Trophoblast cell (in vitro differentiated cells and primary cell): ENCODE measurements at regions not wholly inside any gene's neighbourhood (a gene's known extent, or its start where the extent isn't known, plus 50 kb on each side); places are given as distances from the start of the nearest gene placed in this dataset.

Source experiments
- DNase-seq, 2 donors: peaks; one replicate each; pipeline ENCODE4 v3.0.0-alpha.2; 2016
- H2AFZ ChIP-seq: 2 replicates; pipeline ENCODE4 v1.6.1; 2013; ENCODE audit warnings: low read length, moderate library complexity, mild to moderate bottlenecking; ENCODE audit not compliant: insufficient read depth, poor library complexity
- H2AK5ac ChIP-seq: 2 replicates; pipeline ENCODE4 v1.6.1; 2013; ENCODE audit warnings: mild to moderate bottlenecking, low read length
- H2BK120ac ChIP-seq: 2 replicates; pipeline ENCODE4 v1.6.1; 2013; ENCODE audit warnings: low read length, mild to moderate bottlenecking, moderate library complexity; ENCODE audit not compliant: insufficient read depth, poor library complexity
- H2BK12ac ChIP-seq: 2 replicates; pipeline ENCODE4 v1.6.1; 2013; ENCODE audit warnings: mild to moderate bottlenecking, low read length, moderate library complexity
- H2BK5ac ChIP-seq: 2 replicates; pipeline ENCODE4 v1.6.1; 2013; ENCODE audit warnings: low read length, low read depth, moderate library complexity, mild to moderate bottlenecking; ENCODE audit not compliant: poor library complexity
- H3K14ac ChIP-seq: 2 replicates; pipeline ENCODE4 v1.6.1; 2013; ENCODE audit warnings: mild to moderate bottlenecking, low read length
- H3K18ac ChIP-seq: 2 replicates; pipeline ENCODE4 v1.6.1; 2013; ENCODE audit warnings: mild to moderate bottlenecking, low read length
- H3K23ac ChIP-seq: 2 replicates; pipeline ENCODE4 v1.6.1; 2013; ENCODE audit warnings: low read length
- H3K27ac ChIP-seq: 2 replicates; pipeline ENCODE4 v1.5.1; 2013; ENCODE audit warnings: low read depth, mild to moderate bottlenecking, inconsistent platforms, low read length, moderate library complexity
- H3K27me3 ChIP-seq: 2 replicates; pipeline ENCODE4 v1.6.1; 2013; ENCODE audit warnings: inconsistent platforms, mild to moderate bottlenecking, low read length, moderate library complexity; ENCODE audit not compliant: insufficient read depth
- H3K36me3 ChIP-seq, 2 experiments: 1 replicate in 1 of 2; 2 replicates in 1 of 2; pipeline ENCODE4 v1.6.1; 2013; ENCODE audit warnings: low read length in 2 of 2, mild to moderate bottlenecking in 2 of 2, moderate library complexity in 1 of 2; ENCODE audit not compliant: insufficient read depth in 2 of 2, control insufficient read depth in 1 of 2
- H3K4ac ChIP-seq: 2 replicates; pipeline ENCODE4 v1.6.1; 2013; ENCODE audit warnings: low read depth, mild to moderate bottlenecking, low read length, moderate library complexity
- H3K4me1 ChIP-seq, 2 experiments: 1 replicate in 1 of 2; 2 replicates in 1 of 2; pipeline ENCODE4 v1.6.1; 2013; ENCODE audit warnings: low read length in 2 of 2, mild to moderate bottlenecking in 2 of 2, moderate library complexity in 1 of 2; ENCODE audit not compliant: insufficient read depth in 2 of 2, control insufficient read depth in 1 of 2
- H3K4me2 ChIP-seq: 2 replicates; pipeline ENCODE4 v1.6.1; 2013; ENCODE audit warnings: inconsistent platforms, mild to moderate bottlenecking, low read length, moderate library complexity
- H3K4me3 ChIP-seq: 2 replicates; pipeline ENCODE4 v1.5.1; 2013; ENCODE audit warnings: mild to moderate bottlenecking, low read depth, low read length, inconsistent platforms
- H3K79me1 ChIP-seq: one replicate; pipeline ENCODE4 v1.6.1; 2013; ENCODE audit warnings: low read length
- H3K79me2 ChIP-seq: 2 replicates; pipeline ENCODE4 v1.6.1; 2013; ENCODE audit warnings: low read length, mild to moderate bottlenecking; ENCODE audit not compliant: control insufficient read depth, insufficient read depth, poor library complexity
- H3K9ac ChIP-seq: 2 replicates; pipeline ENCODE4 v1.6.1; 2013; ENCODE audit warnings: mild to moderate bottlenecking, low read length
- H3K9me3 ChIP-seq: 2 replicates; pipeline ENCODE4 v1.6.1; 2013; ENCODE audit warnings: low read depth, mild to moderate bottlenecking, control low read depth, inconsistent platforms, low read length; ENCODE audit not compliant: insufficient read depth
- H4K12ac ChIP-seq: 2 replicates; pipeline ENCODE4 v1.6.1; 2013; ENCODE audit warnings: low read depth, mild to moderate bottlenecking, low read length, moderate library complexity
- H4K8ac ChIP-seq: 2 replicates; pipeline ENCODE4 v1.6.1; 2013; ENCODE audit warnings: low read depth, mild to moderate bottlenecking, low read length, moderate library complexity
- H4K91ac ChIP-seq: one replicate; pipeline ENCODE4 v1.6.1; 2013; ENCODE audit warnings: low read depth, mild to moderate bottlenecking, low read length, moderate library complexity
- WGBS: extraction: QIAGEN DNeasy Blood & Tissue Kit; methylation state at CpG from one replicate; pipeline ENCODE4 v1.1.7; 2013; ENCODE audit warnings: missing lambda C conversion rate; ENCODE audit not compliant: insufficient read length, insufficient coverage; ENCODE audit errors: extremely low coverage; 5-methylcytosine and 5-hydroxymethylcytosine counted together

DNA sequence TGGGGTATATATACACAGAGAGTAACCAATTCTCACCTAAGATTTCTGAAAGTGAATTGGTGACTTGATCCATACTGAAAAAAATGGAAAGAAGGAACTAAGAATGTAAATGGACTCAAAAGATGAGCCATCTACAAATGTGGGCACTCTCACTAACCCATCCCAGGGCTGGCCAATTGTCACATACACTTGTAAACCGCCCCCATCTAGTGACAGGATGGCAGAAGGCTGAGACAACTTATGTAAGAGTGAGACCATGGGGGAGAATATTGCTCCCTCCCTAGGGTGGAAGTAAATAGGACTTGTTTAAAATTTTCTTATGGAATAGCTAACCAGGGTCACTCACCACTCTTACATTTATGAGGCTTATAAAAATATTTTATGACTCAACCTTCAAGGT is 377.1 kb upstream of the ISX start:
- Histone ChIP-seq H3K18ac (no peak overlapping the region), H2BK12ac (no peak overlapping the region), H3K4me1 (no peaks in the 10 kb centered on the region), H2BK120ac (no peak overlapping the region), H3K23ac (no peak overlapping the region), H4K8ac (no peak overlapping the region), H3K36me3 (no peaks in the 10 kb centered on the region), H3K9me3 (no peaks in the 10 kb centered on the region), H3K9ac (no peak overlapping the region), H3K4ac (no peak overlapping the region), H3K79me1 (no peaks in the 10 kb centered on the region), H3K14ac (no peak overlapping the region), H3K4me3 (no peak overlapping the region), H2BK5ac (no peak overlapping the region), H4K91ac (no peak overlapping the region), H3K4me2 (no peak overlapping the region), H3K27ac (no peak overlapping the region), H3K27me3 (no peaks in the 10 kb centered on the region), H3K79me2 (no peaks in the 10 kb centered on the region), H2AFZ (no peak overlapping the region), H2AK5ac (no peak overlapping the region), H4K12ac (no peak overlapping the region)
- no peak for DNase-seq
- no CpG with 5 or more reads among the region's 1 CpG for WGBS

- Histone ChIP-seq H2BK120ac (no peak overlapping the region), H4K8ac (no peak overlapping the region), H4K91ac (no peak overlapping the region), H4K12ac (no peak overlapping the region), H3K4ac (no peak overlapping the region), H3K79me2 (no peaks in the 10 kb centered on the region), H2AFZ (no peak overlapping the region), H3K23ac (no peak overlapping the region), H3K4me3 (no peak overlapping the region), H3K36me3 (no peaks in the 10 kb centered on the region), H3K9ac (no peak overlapping the region), H3K4me1 (no peaks in the 10 kb centered on the region), H3K9me3 (no peaks in the 10 kb centered on the region), H3K27me3 (no peaks in the 10 kb centered on the region), H3K18ac (no peak overlapping the region), H3K4me2 (no peak overlapping the region), H3K27ac (no peak overlapping the region), H3K79me1 (no peaks in the 10 kb centered on the region), H2BK12ac (no peak overlapping the region), H2AK5ac (no peak overlapping the region), H3K14ac (no peak overlapping the region), H2BK5ac (no peak overlapping the region)
- peak in 1 of 2 donors; percentile 1 for DNase-seq
- no CpG with 5 or more reads among the region's 2 CpGs for WGBS
Measured at GRCh38 chr22:34696557-34696956, 369.4 kb upstream of the ISX start.

DNA sequence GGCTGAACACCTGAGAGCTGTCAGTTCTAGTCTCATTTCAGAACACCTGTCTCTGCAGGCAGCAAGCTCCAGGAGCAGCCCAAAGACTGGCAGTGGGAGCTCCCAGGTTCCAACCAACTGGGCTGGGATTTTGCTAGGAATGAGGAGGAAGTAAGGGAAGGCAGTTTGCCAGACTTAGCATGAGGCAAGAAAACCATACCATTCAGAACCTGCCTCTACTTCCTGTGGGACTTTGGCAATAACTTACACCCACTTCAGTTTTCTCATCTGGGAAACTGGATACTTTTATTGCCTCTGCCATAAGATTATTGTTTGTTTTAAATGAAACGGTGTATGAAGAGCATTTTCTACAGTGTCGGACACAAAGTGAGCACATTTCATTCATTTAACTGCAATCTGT is 363.7 kb upstream of the ISX start:
- Histone ChIP-seq H4K91ac (no peak overlapping the region), H2BK12ac (no peak overlapping the region), H3K23ac (no peak overlapping the region), H2AK5ac (no peak overlapping the region), H3K4me3 (no peak overlapping the region), H3K36me3 (no peaks in the 10 kb centered on the region), H3K4me1 (no peaks in the 10 kb centered on the region), H4K12ac (no peak overlapping the region), H2BK5ac (no peak overlapping the region), H3K27me3 (no peaks in the 10 kb centered on the region), H3K27ac (no peak overlapping the region), H3K4me2 (no peak overlapping the region), H2AFZ (no peak overlapping the region), H3K4ac (no peak overlapping the region), H2BK120ac (no peak overlapping the region), H3K9ac (no peak overlapping the region), H3K18ac (no peak overlapping the region), H3K79me2 (no peaks in the 10 kb centered on the region), H3K79me1 (no peaks in the 10 kb centered on the region), H3K14ac (no peak overlapping the region), H4K8ac (no peak overlapping the region), H3K9me3 (peaks cover 2% of the 10 kb centered on the region)
- no peak for DNase-seq
- WGBS = no CpG with 5 or more reads among the region's 2 CpGs

- H3K4me1 ChIP-seq = no peaks in the 10 kb centered on the region
- no peak overlapping the region for H3K4me2 ChIP-seq
- H4K8ac ChIP-seq = no peak overlapping the region
- no peak overlapping the region for H3K23ac ChIP-seq
- H3K36me3 ChIP-seq = no peaks in the 10 kb centered on the region
- no peak overlapping the region for H3K18ac ChIP-seq
- no peak overlapping the region for H3K4ac ChIP-seq
- H4K12ac ChIP-seq = no peak overlapping the region
- no peak overlapping the region for H2BK5ac ChIP-seq
- H3K27ac ChIP-seq = no peak overlapping the region
- H3K79me1 ChIP-seq = no peaks in the 10 kb centered on the region
- H3K9ac ChIP-seq = no peak overlapping the region
- H3K79me2 ChIP-seq = no peaks in the 10 kb centered on the region
- no peak overlapping the region for H4K91ac ChIP-seq
- H2BK12ac ChIP-seq = no peak overlapping the region
- H2BK120ac ChIP-seq = no peak overlapping the region
- no peak overlapping the region for H2AFZ ChIP-seq
- H3K14ac ChIP-seq = no peak overlapping the region
- H2AK5ac ChIP-seq = no peak overlapping the region
- DNase-seq = peak; percentile 36 to 49
- H3K4me3 ChIP-seq = no peak overlapping the region
- peaks cover 2% of the 10 kb centered on the region for H3K9me3 ChIP-seq
- H3K27me3 ChIP-seq = no peaks in the 10 kb centered on the region
- no CpG with 5 or more reads among the region's 2 CpGs for WGBS
Measured at GRCh38 chr22:34709641-34710040, 356.3 kb upstream of the ISX start.
